GM13976 (cell line): ENCODE measurements at regions not wholly inside any gene's neighbourhood (a gene's known extent, or its start where the extent isn't known, plus 50 kb on each side); places are given as distances from the start of the nearest gene placed in this dataset.

Source experiments
- DNase-seq: peaks from one replicate; pipeline ENCODE4 v3.0.0; 2012; ENCODE audit warnings: low spot score
- in situ Hi-C: fragments of 300-500 bp; cut with MboI; formaldehyde crosslinking; loops from one replicate; pipeline ENCODE4 v1.12.0; 2022; ENCODE audit warnings: low sequenced_read_pairs, mixed read lengths, inconsistent platforms; ENCODE audit not compliant: unreplicated experiment
- TF ChIP-seq, protein P1 (sequence below): IDR thresholded peaks from 2 replicates; pipeline ENCODE4 v1.5.1; 2012; ENCODE audit warnings: borderline replicate concordance, mild to moderate bottlenecking; ENCODE audit not compliant: insufficient read depth; ENCODE audit errors: extremely low read depth, missing control alignments, control extremely low read depth

DNA sequence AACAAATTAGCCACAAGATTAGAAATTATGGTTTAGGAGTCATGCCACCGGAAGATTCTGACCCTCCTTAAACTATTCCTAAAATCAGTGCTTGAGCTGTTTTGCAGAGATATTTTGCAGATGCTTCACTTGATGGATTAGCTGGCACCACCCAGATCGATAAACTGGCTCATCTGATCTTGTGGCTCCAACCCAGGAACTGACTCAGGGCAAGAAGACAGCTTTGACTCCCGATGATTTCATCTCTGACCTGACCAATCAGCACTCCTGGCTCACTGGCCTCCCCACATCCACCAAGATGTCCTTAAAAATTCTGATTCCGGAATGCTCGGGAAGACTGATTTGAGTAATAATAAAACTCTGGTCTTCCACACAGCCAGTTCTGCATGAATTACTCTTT lies 221.6 kb downstream of the RHOU start:
- no peak for DNase-seq
- TF ChIP-seq, protein P1, sequence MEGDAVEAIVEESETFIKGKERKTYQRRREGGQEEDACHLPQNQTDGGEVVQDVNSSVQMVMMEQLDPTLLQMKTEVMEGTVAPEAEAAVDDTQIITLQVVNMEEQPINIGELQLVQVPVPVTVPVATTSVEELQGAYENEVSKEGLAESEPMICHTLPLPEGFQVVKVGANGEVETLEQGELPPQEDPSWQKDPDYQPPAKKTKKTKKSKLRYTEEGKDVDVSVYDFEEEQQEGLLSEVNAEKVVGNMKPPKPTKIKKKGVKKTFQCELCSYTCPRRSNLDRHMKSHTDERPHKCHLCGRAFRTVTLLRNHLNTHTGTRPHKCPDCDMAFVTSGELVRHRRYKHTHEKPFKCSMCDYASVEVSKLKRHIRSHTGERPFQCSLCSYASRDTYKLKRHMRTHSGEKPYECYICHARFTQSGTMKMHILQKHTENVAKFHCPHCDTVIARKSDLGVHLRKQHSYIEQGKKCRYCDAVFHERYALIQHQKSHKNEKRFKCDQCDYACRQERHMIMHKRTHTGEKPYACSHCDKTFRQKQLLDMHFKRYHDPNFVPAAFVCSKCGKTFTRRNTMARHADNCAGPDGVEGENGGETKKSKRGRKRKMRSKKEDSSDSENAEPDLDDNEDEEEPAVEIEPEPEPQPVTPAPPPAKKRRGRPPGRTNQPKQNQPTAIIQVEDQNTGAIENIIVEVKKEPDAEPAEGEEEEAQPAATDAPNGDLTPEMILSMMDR, result no peak
- in situ Hi-C loops, result no loop called here

DNA sequence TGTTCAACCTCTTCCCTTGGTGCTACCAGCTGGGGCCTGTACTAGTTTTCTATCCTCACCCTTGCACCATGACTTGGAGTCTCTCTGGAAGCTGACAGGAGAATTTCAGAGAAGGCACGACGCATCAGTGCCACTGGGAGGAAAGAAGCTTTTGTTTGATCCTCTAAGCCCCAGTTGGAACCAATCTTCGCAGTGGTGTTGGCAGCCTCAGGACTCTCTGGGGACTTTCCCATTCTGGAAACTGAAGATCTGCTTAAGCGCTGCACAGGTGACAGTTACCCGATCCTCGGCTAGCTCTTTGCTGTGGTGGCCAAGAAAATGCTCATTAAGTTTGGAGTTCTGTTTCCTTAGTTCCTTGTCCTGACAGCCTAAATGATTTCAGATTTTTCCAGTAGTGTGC lies 222.3 kb downstream of the RHOU start:
- in situ Hi-C loops, result no loop called here
- DNase-seq, result no peak
- TF ChIP-seq, protein P1, result no peak

DNA sequence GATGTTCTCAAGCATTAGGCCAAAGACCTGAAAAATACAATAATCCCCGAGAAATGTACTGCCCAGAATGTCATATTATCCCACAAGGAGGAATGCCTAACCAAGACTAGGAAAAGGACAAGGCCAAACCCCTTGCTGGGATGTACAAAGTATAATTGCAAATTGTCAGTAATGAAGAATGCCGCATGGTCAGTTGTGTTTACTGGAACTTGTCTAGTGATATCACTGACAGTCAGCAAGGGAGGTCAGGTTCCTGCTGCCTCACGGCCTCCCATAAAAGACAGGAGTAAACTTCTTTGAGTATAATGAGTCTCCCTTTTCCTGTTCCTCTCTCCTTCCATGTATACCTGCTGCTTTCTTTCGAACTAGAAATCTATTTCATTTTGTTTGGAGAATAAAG lies 222.8 kb downstream of the RHOU start:
- in situ Hi-C loops, result no loop called here
- TF ChIP-seq, protein P1, result no peak
- DNase-seq, result no peak

DNA sequence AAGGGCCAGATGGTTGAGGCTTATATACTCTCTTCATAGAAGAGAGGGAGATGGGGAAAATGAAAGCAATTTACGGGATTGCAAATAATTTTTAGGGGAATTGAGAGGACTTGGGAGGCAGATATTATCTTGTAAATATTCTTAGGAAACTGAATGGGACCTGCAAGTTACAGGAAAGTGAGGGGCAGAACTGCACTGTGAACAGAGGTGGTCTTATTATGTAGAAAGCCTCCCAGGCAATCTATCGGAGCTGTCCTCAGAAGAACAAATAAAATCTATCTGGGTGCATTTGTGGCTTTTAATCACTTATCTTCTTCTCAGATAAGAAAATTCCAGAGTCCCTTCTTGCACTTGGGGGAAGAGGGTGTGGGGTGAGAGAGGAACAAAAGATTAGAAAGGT lies 223.5 kb downstream of the RHOU start:
- DNase-seq, result no peak
- in situ Hi-C loops, result no loop called here
- TF ChIP-seq, protein P1, result no peak

DNA sequence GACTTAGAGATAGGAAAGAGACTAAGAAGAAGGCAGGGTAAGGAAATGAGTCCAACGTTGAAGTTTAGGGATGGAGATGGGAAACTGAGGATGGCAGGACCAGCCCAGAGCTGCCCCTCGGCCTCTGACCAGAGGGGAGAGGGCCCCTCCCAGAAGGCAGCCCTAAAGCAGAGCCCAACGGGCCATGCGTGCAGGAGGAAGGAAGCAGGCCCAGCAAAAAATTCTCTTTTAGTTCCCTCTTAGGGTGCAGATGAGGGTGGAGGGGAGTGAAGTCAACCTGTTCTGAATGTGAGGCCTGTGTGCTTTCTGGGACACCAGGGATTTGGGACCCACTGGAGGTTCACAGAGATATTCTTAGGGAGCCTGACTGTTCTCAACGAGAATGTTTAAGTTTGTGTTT lies 225.4 kb downstream of the RHOU start:
- DNase-seq, result no peak
- TF ChIP-seq, protein P1, result no peak
- in situ Hi-C loops, result no loop called here

DNA sequence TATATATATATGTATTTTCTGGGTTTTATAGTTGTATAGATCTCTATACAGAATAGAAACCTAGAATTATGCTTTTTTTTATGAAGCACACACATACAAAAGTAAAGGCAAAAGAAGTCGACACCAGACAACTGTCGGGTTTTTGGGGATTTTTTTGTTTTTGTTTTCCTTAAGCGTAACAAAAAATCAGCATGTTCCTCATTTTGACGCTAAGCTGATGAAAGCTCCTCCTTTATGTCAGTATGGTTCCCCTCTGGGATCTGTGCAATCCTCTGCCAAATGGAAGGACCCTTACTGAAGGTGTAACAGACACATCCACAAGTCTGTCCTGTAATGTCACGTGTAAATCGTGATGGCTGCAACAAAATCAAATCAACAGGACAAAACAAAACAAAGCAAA lies 226.2 kb downstream of the RHOU start:
- in situ Hi-C loops, result no loop called here
- no peak for DNase-seq
- TF ChIP-seq, protein P1, result no peak

DNA sequence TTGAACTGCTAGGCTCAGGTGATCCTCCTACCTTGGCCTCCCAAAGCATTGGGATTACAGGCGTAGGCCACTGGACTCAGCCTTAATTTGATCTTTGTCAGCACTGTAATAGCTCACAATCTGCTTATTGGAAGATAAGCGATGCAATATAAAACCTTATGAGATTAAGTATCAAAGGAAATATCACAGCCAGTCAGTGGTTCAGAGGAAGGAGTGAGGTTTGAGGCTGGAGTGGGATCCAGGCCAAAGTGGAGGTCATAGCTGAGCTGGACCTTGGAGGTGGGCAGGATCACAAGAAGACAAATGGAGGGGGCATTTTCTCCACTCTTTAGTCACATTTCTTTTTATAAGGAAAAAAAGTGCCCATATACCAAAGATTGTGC lies 228.5 kb downstream of the RHOU start:
- TF ChIP-seq, protein P1, result no peak
- DNase-seq, result no peak
- in situ Hi-C loops, result no loop called here
